CD4-positive, alpha-beta T cell treated with Interleukin-1 beta for 1 hour (primary cell): ENCODE measurements at regions not wholly inside any gene's neighbourhood (a gene's known extent, or its start where the extent isn't known, plus 50 kb on each side); places are given as distances from the start of the nearest gene placed in this dataset.

ENCODE experiments used
- DNase-seq, 2 donors: peaks; one replicate each; pipeline ENCODE4 v3.0.0-alpha.2; 2020 to 2022

- DNase-seq = no peak
Measured at GRCh38 chr6:126091466-126091865, 105.1 kb downstream of the TRMT11 start.

DNA sequence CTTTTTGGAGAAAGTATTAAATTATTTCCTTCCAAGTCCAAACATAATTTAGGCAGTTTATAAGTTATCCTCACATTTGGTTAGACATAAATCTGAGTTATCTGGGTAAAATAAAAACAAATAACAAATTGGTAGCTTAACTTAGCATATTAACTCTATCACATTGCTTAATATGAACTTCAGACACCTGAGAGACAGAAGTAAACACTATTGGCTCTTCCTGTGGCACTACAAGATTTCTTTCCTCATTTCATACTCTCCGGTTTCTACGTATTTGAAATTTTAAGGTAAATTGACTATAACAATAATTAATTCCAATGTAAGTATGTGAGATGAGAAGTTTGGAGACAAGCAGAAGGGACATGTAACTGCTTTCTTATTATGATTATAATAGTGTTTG is 106.8 kb downstream of the TRMT11 start:
- DNase-seq = no peak

GRCh38 chr6:126094411-126094810 is 108.1 kb downstream of the TRMT11 start:
- DNase-seq = no peak

DNA sequence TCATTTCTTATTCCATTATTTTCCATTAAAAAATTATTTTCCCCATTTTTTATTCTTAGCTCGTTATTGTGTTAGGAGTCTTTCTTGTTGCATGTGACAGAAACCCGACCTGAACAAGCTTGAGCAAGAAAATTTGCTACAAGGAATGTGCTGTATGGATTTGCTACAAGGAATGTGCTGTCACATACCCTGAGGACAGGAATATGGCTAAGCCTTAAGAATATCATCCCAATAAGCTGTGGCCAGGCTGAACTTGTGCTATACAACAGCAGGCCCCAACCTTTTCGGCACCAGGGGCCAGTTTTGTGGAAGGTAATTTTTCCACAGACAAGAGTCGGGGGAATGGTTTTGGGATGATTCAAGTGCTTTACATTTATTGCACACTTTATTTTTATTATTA is 114.0 kb downstream of the TRMT11 start:
- DNase-seq = no peak

DNA sequence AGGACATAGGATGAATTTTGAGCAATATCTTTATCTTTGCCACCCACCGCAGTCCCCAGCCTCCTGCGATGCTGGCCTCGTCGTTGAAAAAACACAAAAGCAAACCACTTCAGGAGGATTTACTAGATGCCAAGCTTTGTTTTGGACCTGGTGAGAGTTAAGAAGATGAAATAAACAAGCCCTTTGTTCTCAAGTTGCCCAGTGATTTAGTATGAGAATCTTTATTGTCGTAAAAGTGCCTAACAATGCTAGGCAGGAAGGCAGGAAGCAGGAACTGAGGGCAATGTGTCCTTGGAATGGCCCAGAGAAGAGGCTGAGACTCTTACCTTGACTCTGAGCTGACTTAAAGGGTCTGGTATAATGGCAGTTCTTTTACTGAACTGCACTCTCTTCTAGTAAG is 116.0 kb downstream of the TRMT11 start:
- DNase-seq = no peak

GRCh38 chr6:126103993-126104392 is 117.7 kb downstream of the TRMT11 start:
- no peak for DNase-seq

- DNase-seq = no peak
Measured at GRCh38 chr6:126107475-126108166, 121.3 kb downstream of the TRMT11 start.

DNA sequence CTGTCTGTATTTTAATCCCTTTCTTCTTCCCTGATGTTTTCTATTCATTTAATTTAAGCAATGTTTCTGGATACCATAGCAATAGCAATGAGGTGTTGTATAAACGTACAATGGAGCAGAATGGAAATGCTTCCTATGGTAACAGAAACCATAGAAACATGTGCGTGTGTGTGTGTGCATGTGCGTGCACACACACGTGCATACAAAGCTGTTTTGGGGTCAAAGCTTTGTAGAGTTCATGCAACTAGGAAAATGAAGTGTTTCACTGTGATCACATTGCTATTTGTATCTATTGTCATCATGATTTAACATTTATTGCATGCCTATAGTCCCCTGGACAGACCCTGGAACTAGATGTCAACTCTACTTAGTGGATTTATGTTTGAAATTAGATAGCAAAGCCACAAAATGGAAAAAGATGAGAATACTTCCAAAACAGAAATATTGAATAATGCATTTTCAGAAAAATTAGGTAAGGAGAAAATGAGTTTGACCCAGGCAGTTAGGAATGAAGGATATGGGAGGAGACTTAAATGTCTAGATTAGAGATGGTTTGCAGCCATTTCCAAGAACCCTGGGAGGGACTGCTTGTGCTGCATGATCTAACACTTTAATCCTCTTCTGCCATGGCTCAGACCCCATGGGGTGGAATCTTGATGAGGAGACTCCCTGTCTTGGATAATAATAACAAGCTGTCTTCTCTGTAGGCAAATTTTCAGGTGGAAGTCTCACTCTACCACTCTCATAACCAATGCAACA is 124.4 kb downstream of the TRMT11 start:
- DNase-seq = no peak

DNA sequence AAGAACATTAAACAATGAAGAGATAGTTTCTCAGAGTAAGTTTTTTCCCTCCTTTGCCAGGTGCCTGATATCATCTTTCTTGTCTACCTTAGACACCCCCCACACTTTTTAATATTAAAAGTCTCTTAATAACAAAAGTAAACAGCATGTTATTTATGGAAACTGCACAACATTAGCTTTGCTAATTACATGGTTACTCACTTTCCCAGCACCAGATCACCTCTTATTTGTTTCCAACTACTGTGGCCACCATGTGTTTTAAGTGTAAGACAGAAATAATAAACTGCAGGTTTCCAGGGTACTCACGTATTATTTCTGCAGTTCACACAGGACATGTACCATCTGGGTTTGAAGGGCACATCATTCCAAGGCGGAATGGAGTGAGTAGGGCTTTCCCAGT is 125.0 kb downstream of the TRMT11 start:
- no peak for DNase-seq

- no peak for DNase-seq
Measured at GRCh38 chr6:126112171-126112632, 125.9 kb downstream of the TRMT11 start.

- DNase-seq = no peak
Measured at GRCh38 chr6:126113261-126113660, 126.9 kb downstream of the TRMT11 start.

DNA sequence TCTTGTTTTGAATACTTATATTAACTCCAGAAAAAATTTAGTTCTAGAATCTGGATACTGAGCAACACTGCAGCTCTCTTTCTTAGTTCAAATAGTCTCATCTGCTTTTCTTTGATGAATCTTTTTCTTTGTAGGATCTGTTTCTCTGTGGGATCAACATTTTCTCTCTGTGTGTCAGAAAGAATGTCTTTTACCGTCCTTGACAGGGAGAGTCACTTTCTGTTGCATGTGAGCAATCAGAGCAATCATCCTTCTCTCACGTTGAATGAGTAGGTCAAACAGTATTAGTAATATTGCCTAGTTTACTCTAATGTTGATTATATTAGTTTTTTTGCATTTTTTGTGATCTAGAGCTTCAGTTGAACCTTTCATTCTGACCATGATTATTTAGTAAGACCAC is 130.9 kb downstream of the TRMT11 start:
- no peak for DNase-seq

DNA sequence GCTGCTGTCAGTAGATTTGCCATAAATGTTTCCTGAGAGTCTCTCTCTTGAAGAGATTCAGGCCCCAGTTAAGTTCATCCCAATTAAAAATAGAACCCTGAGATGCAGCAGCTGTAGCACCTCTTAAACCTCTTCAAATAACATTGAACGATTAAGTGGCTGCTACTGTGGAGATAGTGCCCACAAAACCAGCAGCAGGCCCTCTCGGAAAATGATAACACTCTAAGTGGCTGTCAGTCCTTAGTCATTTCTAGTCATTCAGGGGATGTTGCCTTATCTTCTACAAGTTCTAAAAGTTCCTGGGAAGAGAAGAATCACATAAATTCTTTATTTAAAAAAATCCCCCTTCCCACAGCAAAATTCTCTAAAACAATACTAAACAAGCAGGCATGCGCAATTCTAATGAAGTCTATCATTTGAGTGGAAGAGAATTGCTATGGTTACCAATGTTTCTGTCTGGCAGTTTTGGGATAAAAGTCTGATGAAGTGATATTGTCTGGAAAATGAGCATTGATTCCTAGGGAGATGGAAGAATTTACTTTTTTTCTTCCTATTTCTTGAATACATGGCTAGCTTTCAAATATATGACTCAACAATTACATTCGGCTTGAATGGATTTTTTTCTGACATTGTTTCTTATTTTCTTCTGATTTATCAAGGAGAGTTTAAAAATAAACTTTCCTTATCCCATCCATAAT is 131.9 kb downstream of the TRMT11 start:
- DNase-seq = no peak

GRCh38 chr6:126118936-126119335 is 132.6 kb downstream of the TRMT11 start:
- no peak for DNase-seq

- DNase-seq = no peak
Measured at GRCh38 chr6:126123226-126123625, 136.9 kb downstream of the TRMT11 start.

DNA sequence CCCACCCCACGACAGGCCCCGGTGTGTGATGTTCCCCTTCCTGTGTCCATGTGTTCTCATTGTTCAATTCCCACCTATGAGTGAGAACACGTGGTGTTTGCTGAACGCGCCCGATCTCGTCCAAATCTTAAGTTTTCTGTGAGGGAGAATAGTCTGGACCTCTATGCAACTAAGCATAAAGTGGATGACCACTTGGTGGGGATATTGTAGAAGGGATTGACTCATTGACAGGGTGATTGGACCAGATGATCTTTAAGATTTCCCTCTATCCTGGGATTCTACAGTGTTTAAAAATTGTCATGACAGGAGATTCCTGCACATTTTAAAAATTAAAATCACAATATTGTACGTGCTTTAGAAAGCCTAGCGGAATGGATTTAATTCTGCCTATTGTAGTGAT is 141.3 kb downstream of the TRMT11 start:
- no peak for DNase-seq

DNA sequence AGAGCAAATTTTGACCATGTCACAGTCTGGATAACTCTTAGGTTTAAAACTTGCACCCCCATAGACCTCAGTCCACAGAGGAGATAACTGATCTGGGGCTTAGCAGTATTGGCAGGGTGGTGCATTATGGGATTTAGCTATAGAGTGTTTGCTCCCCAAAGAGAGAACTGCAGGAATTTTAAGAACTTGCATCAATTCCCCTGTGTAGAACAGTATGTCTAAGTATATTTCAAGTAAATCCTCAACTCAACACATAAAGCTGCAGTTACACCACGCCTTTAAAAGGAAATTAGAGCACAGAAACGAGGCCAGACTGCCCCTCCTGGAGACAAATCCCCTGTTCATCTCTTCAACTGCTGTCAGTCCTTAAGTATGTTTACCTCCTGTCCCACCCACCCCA is 144.9 kb downstream of the TRMT11 start:
- no peak for DNase-seq

DNA sequence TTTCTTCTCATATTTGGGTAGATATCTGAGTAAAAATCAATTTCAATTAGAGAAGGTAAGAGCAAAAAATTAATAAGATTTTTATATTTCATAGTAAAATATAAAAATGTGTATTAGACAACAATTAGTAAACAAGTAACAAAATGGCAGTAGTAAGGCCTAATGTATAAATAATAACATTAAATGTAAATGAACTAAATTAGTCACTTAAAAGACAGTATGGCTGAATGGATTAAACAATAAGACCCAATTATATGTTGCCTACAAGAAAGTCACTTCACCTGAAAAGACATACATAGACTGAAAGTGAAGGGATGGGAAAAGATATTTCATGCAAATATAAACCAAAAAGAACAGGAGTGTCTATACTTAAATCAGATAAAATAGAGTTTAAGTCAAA is 147.6 kb downstream of the TRMT11 start:
- DNase-seq = no peak

DNA sequence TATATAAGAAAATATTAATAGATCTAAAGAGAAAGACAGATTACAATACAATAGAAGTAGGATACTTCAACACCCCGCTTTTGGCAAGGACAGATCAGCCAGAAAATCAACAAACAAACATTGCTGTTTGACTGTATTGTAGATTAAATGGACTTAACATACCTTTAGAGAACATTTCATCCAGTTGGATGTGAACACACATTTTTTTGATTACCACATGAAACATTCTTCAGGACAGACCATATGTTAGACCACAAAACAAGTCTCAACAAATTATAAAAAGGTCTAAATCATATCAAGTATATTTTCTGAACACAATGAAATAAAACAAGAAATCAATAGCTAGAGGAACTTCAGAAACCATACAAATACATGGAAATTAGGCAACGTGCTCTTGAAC is 148.2 kb downstream of the TRMT11 start:
- DNase-seq = no peak

GRCh38 chr6:126140015-126140414 is 153.7 kb downstream of the TRMT11 start:
- DNase-seq = no peak

DNA sequence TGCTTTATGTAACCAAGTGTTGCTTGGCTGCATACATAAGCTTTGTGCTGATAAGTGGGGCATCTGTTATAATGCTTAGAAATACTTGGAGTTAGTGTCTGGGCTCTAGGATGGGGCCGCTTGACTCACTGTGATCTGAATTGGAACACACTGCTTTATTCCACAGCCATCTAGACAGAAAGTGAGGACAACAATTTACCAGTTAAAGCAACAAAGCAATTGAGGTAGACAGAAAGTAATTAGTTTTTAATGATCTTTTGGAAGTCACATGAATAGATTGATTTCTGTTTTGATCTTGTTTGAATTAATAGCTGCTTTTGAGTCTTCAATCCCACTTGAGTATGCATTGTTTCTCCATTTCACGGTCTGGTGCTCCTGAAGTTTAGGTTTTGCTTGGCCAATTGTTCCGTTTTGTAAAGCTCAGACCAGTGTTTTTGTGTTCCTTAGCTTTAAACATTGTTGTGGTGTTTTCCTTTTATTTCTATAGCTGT is 157.5 kb downstream of the TRMT11 start:
- DNase-seq = no peak

DNA sequence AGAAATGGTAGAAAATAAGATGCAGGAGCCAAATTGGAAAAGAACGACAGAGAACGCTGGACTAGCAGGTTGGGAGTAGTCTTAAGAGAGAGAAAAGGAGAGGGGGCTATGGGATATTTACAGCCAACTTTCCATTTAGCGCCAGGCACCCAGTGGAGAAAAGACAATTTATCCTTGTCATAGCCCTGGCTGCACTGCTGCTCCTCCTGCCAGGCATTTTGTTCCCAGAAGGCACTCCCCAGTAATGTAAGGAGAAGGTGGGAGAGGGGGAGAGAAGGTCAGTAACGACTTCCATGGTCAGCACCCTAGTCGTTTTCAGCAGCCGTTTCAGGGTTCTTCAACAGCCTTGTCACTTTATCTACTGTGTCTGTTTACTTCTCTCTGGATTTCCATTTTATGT is 159.0 kb downstream of the TRMT11 start:
- no peak for DNase-seq

GRCh38 chr6:126147291-126147815 is 161.0 kb downstream of the TRMT11 start:
- DNase-seq = no peak

- DNase-seq = no peak
Measured at GRCh38 chr6:126148853-126149252, 162.5 kb downstream of the TRMT11 start.
